NCI-H2171 treated with DMSO at 0.1 percent for 48 hours (cell line): ENCODE measurements at regions not wholly inside any gene's neighbourhood (a gene's known extent, or its start where the extent isn't known, plus 50 kb on each side); places are given as distances from the start of the nearest gene placed in this dataset.

Experiments used
- DNase-seq: peaks from one replicate; lab custom pipeline; 2025; lab: John Stamatoyannopoulos, UW

DNA sequence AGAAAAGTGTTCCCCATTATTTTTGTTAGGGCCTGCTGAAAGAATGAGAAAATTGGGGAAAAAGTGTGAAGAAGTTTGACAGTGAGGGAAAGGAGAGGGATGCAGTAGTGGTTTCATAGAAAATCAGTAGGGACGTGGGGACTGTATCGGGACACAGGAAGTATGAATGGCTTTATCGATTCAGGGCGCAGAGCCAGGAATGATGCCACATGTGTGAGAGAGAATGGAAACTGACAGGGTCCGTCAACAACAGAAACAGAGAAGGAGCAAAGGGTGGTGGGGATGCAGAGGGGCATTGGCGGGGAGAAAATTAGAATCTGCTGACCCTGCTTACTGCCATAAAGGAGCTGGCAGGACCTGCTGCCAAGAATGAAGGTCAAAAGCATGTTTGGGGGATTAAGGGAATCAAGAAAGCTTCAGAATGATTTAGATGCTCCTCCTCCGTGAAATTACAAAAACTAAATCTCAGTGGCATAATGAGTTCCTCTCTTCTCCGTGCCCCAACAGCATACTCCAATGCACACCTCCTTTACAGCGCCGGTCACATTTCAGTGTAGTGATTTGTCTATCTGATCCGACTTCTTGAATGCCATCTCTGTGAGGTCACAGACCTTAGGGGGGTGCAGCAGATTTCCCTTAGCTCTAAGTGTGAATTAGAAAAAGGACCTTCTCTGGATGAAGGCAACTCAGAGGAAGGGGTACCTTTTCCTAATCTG is 92.6 kb downstream of the EMP1 start:
- no peak for DNase-seq

DNA sequence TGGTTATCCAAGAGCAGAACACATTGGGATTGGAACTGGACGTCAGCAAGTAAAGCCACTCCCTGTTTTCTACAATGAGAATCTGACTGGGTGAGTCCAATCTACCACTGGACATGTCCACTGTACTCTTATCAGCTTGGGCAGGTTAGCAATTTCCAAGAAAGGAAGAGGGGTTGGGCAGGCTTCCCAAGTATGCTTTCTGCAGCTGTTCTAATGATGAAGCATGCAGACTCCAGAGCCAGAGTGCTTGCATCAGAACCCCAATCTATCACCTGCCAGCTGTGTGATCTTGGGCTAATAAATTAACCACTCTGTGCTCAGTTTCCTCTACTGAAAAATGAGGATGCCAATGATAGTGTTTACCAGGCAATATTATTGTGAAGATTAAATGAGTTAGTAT is 92.0 kb downstream of the EMP1 start:
- DNase-seq, result no peak

DNA sequence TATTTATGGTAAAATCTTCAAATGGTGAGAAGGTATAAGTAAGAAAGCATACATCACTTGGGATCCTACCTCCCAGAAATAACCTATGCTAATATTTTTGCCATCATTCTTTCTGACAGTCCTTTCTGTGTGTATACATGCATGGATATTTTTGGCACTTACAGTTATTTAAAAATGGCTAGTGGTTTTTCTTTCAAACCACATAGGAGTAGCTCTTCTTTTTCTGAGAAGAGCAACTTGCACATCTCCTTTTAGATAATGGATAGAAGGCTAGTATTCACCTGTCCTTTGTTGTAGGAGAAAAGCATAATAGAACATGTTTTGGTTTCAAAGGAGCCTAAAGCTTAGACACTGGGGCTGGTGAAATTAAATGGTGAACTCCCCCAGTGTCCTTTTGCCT is 87.3 kb downstream of the EMP1 start:
- DNase-seq, result no peak

DNA sequence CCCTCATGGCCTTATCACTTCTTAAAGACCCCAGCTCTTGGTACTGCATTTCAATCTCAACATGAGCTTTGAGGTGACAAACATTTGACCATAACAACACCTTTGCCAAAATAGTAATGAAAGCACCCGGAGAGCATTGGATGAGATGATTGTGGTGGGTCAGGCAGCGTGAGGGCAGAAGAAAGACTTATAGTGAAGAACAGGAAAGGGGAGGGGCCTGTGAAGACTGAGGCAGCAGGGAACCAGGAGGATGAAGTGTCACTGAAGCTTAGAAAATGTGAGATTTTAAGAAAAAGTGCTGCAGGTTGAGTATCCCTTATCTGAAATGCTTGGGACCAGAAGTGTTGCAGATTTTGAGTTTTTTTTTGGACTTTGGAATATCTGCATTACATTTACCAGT is 86.3 kb downstream of the EMP1 start:
- DNase-seq, result no peak

DNA sequence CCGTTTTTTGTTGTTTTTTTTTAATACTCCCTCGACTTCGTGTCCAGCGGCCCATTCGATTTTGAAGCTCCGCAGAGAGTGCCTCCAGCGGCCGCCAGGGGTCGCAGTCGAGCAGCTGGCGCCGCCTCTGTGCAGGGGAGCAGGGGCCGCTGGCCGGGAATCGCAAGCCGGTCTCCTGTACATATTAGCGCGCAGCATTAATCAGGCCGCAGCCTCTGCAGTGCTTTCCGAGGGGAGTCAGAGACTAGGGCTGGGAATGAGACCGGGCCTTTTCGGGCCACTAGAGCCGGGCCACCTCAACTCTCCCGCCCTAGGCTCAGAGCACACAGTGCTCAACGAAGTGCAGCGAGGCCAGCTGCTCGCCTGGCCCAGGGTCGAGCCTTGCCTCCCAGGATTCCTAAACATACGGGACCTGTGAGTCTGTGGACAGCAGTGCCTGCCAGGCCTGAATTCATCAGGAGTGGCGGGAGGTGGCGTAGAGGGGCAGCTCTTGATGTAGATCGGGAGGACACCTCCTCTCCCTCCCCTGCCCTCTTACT is 81.8 kb downstream of the EMP1 start:
- DNase-seq, result peak; percentile 32

DNA sequence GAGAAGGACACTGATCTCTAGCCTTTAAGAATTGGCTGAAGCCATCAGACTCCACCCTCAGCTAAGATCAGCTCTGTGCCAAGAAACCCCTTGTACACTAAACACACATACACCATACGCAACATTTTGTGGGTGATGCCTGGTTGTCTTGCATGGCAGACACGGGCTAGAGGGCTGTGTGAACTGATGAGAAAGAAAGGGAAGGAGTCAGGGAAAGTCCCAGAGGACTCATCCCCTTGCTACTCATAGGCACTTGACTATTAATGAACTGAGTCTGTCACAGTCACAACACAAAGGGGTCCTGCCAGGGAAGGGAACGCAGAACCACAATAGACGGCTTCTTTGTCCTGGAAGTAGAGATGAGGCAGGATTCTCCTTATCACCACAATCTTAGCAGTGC is 80.8 kb downstream of the EMP1 start:
- DNase-seq, result no peak

DNA sequence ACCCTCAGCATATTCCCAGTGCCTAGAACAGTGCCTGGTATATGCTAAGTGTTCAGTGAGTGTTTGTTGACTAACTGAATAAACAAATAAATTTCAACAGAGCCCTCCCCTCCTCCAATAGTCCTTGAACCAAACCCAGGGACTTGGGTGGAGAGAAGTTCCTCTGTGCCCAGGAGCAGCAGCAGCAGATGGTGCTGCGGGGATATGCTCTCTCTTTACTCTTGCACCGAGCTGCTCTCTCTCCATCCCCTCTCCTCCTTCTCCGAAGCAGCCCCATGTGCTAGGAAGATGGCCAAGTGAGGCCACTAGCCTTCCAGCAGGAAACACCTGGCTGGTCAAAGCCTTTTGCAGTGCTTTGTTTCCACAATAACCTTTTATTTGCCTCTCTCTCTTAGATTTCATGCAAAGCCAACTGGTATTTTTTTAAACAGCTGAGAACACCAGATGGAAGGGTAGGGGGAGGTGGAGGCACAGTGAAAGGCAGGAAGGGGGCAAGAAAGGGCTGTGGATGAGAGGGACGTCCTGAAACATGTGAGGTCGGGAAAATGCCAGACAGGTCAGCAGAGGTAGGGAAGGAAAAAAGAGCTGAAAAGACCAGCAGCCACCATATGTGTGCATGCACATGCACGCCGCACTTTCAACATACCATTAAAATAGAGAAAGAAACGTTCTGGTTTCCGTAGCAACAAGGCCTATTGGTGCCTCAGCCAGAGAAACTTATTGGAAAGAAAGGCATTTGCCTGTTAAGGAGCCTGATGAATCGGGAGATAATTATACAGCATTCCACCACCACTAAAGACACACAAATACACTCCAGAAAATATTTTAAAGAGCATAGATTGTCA is 78.9 kb downstream of the EMP1 start:
- peak; percentile 28 for DNase-seq

DNA sequence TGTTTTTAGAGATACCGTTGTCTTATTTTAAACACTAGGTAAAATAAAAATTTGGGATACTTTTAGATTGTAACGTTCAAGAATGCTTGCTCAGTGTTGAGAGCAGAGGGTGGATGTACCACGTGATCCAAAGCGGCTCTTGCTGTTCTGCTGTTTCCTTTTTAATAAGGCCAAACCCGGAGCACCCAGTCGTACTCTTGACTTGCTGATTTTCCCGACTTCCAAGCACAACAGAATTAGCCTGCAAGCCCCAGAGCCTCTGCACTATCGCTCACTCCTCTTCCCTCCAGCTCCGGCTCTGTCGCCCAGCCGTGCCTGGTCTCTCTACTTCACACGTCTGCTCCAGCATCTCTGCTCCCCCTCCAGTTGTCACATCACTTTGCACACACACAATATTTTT is 77.3 kb downstream of the EMP1 start:
- no peak for DNase-seq

DNA sequence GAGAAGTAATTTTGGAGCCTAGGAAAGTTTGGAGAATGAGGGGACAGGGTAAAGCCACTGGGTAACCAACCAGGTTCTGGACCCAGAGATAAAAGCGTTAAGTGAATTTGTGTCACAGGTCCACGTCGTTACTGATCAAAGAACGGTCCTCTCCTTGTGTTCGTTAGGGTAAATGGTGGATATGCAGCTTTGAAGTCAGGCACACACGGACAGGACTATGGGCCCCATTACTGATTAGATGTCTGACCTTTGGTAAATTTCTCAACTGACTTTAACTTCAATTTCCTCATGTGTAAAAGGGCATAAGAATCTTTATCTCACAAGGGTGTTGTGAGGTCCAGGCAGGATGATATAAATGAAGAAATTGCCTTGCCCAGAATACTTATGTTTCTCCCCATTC is 76.6 kb downstream of the EMP1 start:
- DNase-seq, result no peak

DNA sequence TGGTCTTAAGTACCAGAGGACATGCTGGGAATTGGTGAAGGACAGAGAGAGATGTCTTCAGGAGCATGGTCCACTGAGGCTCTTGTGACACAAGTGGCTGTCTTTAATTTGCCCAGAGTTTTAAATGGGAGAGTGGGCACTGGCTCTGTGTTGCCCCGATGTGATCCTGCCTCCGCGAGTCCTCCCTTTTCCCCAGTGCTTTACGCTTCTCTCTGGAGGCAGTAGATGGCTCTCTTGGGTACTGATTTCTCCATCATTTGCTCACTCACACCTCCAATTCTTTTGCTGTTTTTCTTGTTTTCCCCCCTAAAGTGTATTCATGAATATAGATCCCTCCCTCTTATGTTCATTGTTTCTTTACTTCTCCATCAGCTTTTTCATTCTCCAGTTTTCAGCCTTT is 74.3 kb downstream of the EMP1 start:
- DNase-seq, result no peak
